ENCODE measurements at regions not wholly inside any gene's neighbourhood (a gene's known extent, or its start where the extent isn't known, plus 50 kb on each side); places are given as distances from the start of the nearest gene placed in this dataset.

GRCh38 chr5:56349461-56349860, 116.3 kb upstream of the ANKRD55 start:
- Histone ChIP-seq H3F3A (ENCODE audit: insufficient read depth, low read length, poor library complexity, severe bottlenecking) (no peaks in the 10 kb centered on the region), H3K9me3 (ENCODE audit: low read length) (no peaks in the 10 kb centered on the region), H2AFZ (ENCODE audit: low read depth, low read length) (no peak overlapping the region), H3K27me3 (ENCODE audit: insufficient read depth, low read depth, low read length) (no peaks in the 10 kb centered on the region), H3K79me2 (replicated peaks; ENCODE audit: insufficient read depth, low read length) (no peaks in the 10 kb centered on the region), H3K9me2 (ENCODE audit: insufficient read depth, low read length) (no peaks in the 10 kb centered on the region), H3K4me2 (ENCODE audit: low read length) (no peak overlapping the region), H3K9ac (ENCODE audit: low read length) (no peak overlapping the region), H4K20me1 (ENCODE audit: insufficient read depth) (no peaks in the 10 kb centered on the region), H3K4me3 (ENCODE audit: low read length) (no peak overlapping the region), H3K27ac (ENCODE audit: low read length) (no peak overlapping the region), H3K36me3 (ENCODE audit: insufficient read depth, low read length) (no peaks in the 10 kb centered on the region)
- no peak for TF ChIP-seq EZH2 (IDR thresholded peaks at IDR 0.05; ENCODE audit: borderline replicate concordance, insufficient read depth, low read length, poor library complexity, severe bottlenecking)
- TF ChIP-seq EP300 (conservative IDR thresholded peaks at IDR 0.05; ENCODE audit: poor library complexity, severe bottlenecking) = no peak
- no peak for TF ChIP-seq TAF1 (IDR thresholded peaks at IDR 0.05; ENCODE audit: low read depth)
- no peak for TF ChIP-seq CTCF (IDR thresholded peaks at IDR 0.05; ENCODE audit: poor library complexity, severe bottlenecking)
- TF ChIP-seq RAD21 (conservative IDR thresholded peaks at IDR 0.05) = no peak
- no peak for TF ChIP-seq MXI1 (conservative IDR thresholded peaks at IDR 0.05; ENCODE audit: poor library complexity, severe bottlenecking)
- TF ChIP-seq POLR2AphosphoS5 (IDR thresholded peaks at IDR 0.05) = no peak

- Histone ChIP-seq H3K27ac (ENCODE audit: low read length) (no peak overlapping the region), H3K79me2 (replicated peaks; ENCODE audit: insufficient read depth, low read length) (no peaks in the 10 kb centered on the region), H4K20me1 (ENCODE audit: insufficient read depth) (no peaks in the 10 kb centered on the region), H3K9ac (ENCODE audit: low read length) (no peak overlapping the region), H3K4me3 (ENCODE audit: low read length) (no peak overlapping the region), H3K4me2 (ENCODE audit: low read length) (no peak overlapping the region), H3K9me2 (ENCODE audit: insufficient read depth, low read length) (no peaks in the 10 kb centered on the region), H2AFZ (ENCODE audit: low read depth, low read length) (no peak overlapping the region), H3K36me3 (ENCODE audit: insufficient read depth, low read length) (no peaks in the 10 kb centered on the region), H3F3A (ENCODE audit: insufficient read depth, low read length, poor library complexity, severe bottlenecking) (no peaks in the 10 kb centered on the region), H3K27me3 (ENCODE audit: insufficient read depth, low read depth, low read length) (no peaks in the 10 kb centered on the region), H3K9me3 (ENCODE audit: low read length) (no peaks in the 10 kb centered on the region)
- no peak for TF ChIP-seq EP300 (conservative IDR thresholded peaks at IDR 0.05; ENCODE audit: poor library complexity, severe bottlenecking)
- no peak for TF ChIP-seq EZH2 (IDR thresholded peaks at IDR 0.05; ENCODE audit: borderline replicate concordance, insufficient read depth, low read length, poor library complexity, severe bottlenecking)
- TF ChIP-seq MXI1 (conservative IDR thresholded peaks at IDR 0.05; ENCODE audit: poor library complexity, severe bottlenecking) = no peak
- TF ChIP-seq CTCF (IDR thresholded peaks at IDR 0.05; ENCODE audit: poor library complexity, severe bottlenecking) = no peak
- no peak for TF ChIP-seq REST (IDR thresholded peaks at IDR 0.05; ENCODE audit: borderline replicate concordance)
- no peak for TF ChIP-seq SMC3 (conservative IDR thresholded peaks at IDR 0.05; ENCODE audit: poor library complexity)
- TF ChIP-seq RAD21 (conservative IDR thresholded peaks at IDR 0.05) = no peak
- no peak for TF ChIP-seq TAF1 (IDR thresholded peaks at IDR 0.05; ENCODE audit: low read depth)
- no peak for TF ChIP-seq POLR2AphosphoS5 (IDR thresholded peaks at IDR 0.05)
These were observed 113.8 kb upstream of the ANKRD55 start for GRCh38 chr5:56346741-56347535.
